SK-N-SH treated with all-trans-retinoic acid at 6 μM for 48 hours (cell line): ENCODE measurements at regions not wholly inside any gene's neighbourhood (a gene's known extent, or its start where the extent isn't known, plus 50 kb on each side); places are given as distances from the start of the nearest gene placed in this dataset.

Experiments used
- ATAC-seq: fragments of 200-7000 bp; cut with Tn5 transposase; 3 replicates; pipeline ENCODE4 v1.9.1; 2020; ENCODE audit warnings: mild to moderate bottlenecking, moderate library complexity
- ARNTL ChIP-seq: fragments of 450-650 bp; formaldehyde crosslinking; IDR thresholded peaks from 2 replicates; pipeline ENCODE4 v1.5.0; 2020; ENCODE audit warnings: low read depth, mild to moderate bottlenecking, moderate library complexity, borderline replicate concordance
- BACH2 ChIP-seq: fragments of 250-450 bp; sonication (Bioruptor Pico); IDR thresholded peaks from 2 replicates; pipeline ENCODE4 v1.9.0; 2021; ENCODE audit warnings: mild to moderate bottlenecking, borderline replicate concordance
- CREB5 ChIP-seq: fragments of 250-450 bp; sonication (Bioruptor Pico); IDR thresholded peaks from 2 replicates; pipeline ENCODE4 v1.5.1; 2020; ENCODE audit warnings: low read depth, mild to moderate bottlenecking, moderate library complexity
- CSDC2 ChIP-seq: fragments of 250-450 bp; sonication (Bioruptor Pico); IDR thresholded peaks from 2 replicates; pipeline ENCODE4 v1.5.0; 2020; ENCODE audit warnings: mild to moderate bottlenecking, moderate library complexity
- CSRNP3 ChIP-seq: fragments of 250-450 bp; sonication (Bioruptor Pico); IDR thresholded peaks from 2 replicates; pipeline ENCODE4 v1.5.1; 2021; ENCODE audit warnings: mild to moderate bottlenecking, moderate library complexity
- ESRRG ChIP-seq: fragments of 250-450 bp; sonication (Bioruptor Pico); IDR thresholded peaks from 2 replicates; pipeline ENCODE4 v1.6.1; 2021; ENCODE audit warnings: mild to moderate bottlenecking
- GLIS3 ChIP-seq: fragments of 250-450 bp; sonication (Bioruptor Pico); IDR thresholded peaks from 2 replicates; pipeline ENCODE4 v1.5.0; 2020; ENCODE audit warnings: mild to moderate bottlenecking, moderate library complexity
- ISL1 ChIP-seq: fragments of 250-450 bp; sonication (Bioruptor Pico); IDR thresholded peaks from 2 replicates; pipeline ENCODE4 v2.1.2; 2022; ENCODE audit warnings: mild to moderate bottlenecking, moderate library complexity
- OSR1 ChIP-seq: fragments of 250-450 bp; sonication (Bioruptor Pico); IDR thresholded peaks from 2 replicates; pipeline ENCODE4 v1.8.0; 2022; ENCODE audit warnings: moderate library complexity, mild to moderate bottlenecking, inconsistent platforms
- PATZ1 ChIP-seq: fragments of 250-450 bp; sonication (Bioruptor Pico); IDR thresholded peaks from 2 replicates; pipeline ENCODE4 v1.8.0; 2020; ENCODE audit warnings: mild to moderate bottlenecking, moderate library complexity, borderline replicate concordance
- POU6F1 ChIP-seq: fragments of 250-450 bp; sonication (Bioruptor Pico); IDR thresholded peaks from 2 replicates; pipeline ENCODE4 v1.8.0; 2021; ENCODE audit warnings: low read depth, mild to moderate bottlenecking, moderate library complexity, borderline replicate concordance
- PPARA ChIP-seq: fragments of 250-450 bp; sonication (Bioruptor Pico); IDR thresholded peaks from 2 replicates; pipeline ENCODE4 v1.5.0; 2020; ENCODE audit warnings: mild to moderate bottlenecking, borderline replicate concordance
- RARB ChIP-seq: fragments of 250-450 bp; sonication (Bioruptor Pico); IDR thresholded peaks from 2 replicates; pipeline ENCODE4 v1.8.0; 2021; ENCODE audit warnings: mild to moderate bottlenecking, moderate library complexity
- SNAI2 ChIP-seq: fragments of 250-450 bp; sonication (Bioruptor Pico); IDR thresholded peaks from 2 replicates; pipeline ENCODE4 v1.5.0; 2020; ENCODE audit warnings: mild to moderate bottlenecking, moderate library complexity
- TCF4 ChIP-seq: fragments of 250-450 bp; sonication (Bioruptor Pico); IDR thresholded peaks from 2 replicates; pipeline ENCODE4 v1.8.0; 2021; ENCODE audit warnings: mild to moderate bottlenecking, moderate library complexity, borderline replicate concordance
- TOX ChIP-seq: fragments of 250-450 bp; sonication (Bioruptor Pico); IDR thresholded peaks from 2 replicates; pipeline ENCODE4 v1.8.0; 2021; ENCODE audit warnings: mild to moderate bottlenecking, moderate library complexity, borderline replicate concordance
- TSHZ2 ChIP-seq: fragments of 250-450 bp; sonication (Bioruptor Pico); IDR thresholded peaks from 2 replicates; pipeline ENCODE4 v1.5.0; 2020; ENCODE audit warnings: mild to moderate bottlenecking, moderate library complexity
- ZC3H10 ChIP-seq: fragments of 250-450 bp; sonication (Bioruptor Pico); IDR thresholded peaks from 2 replicates; pipeline ENCODE4 v1.5.1; 2021; ENCODE audit warnings: mild to moderate bottlenecking, moderate library complexity
- ZFP3 ChIP-seq: fragments of 250-450 bp; sonication (Bioruptor Pico); IDR thresholded peaks from 2 replicates; pipeline ENCODE4 v1.5.0; 2020; ENCODE audit warnings: mild to moderate bottlenecking, moderate library complexity
- ZFP30 ChIP-seq: fragments of 450-650 bp; formaldehyde crosslinking; IDR thresholded peaks from 2 replicates; pipeline ENCODE4 v1.5.0; 2022; ENCODE audit warnings: mild to moderate bottlenecking, moderate library complexity
- ZNF565 ChIP-seq: fragments of 450-650 bp; formaldehyde crosslinking; conservative IDR thresholded peaks from 2 replicates; pipeline ENCODE4 v1.5.0; 2020; ENCODE audit warnings: low read depth, mild to moderate bottlenecking, moderate library complexity
- ZNF8 ChIP-seq: fragments of 450-650 bp; formaldehyde crosslinking; IDR thresholded peaks from 2 replicates; pipeline ENCODE4 v1.5.0; 2020; ENCODE audit warnings: mild to moderate bottlenecking, moderate library complexity

- no peak for ATAC-seq
- no peak for TF ChIP-seq CSRNP3 (CRISPR knock-in tag)
- TF ChIP-seq PATZ1 = no peak
- TF ChIP-seq POU6F1 (CRISPR knock-in tag) = no peak
- no peak for TF ChIP-seq TCF4 (CRISPR knock-in tag)
- no peak for TF ChIP-seq PPARA (CRISPR knock-in tag)
- TF ChIP-seq BACH2 (CRISPR knock-in tag) = no peak
- TF ChIP-seq TOX = no peak
- TF ChIP-seq ZFP30 = no peak
- no peak for TF ChIP-seq ESRRG (CRISPR knock-in tag)
- no peak for TF ChIP-seq SNAI2 (CRISPR knock-in tag)
- TF ChIP-seq TSHZ2 (CRISPR knock-in tag) = no peak
- TF ChIP-seq CSDC2 (CRISPR knock-in tag) = no peak
- no peak for TF ChIP-seq ZC3H10 (CRISPR knock-in tag)
- no peak for TF ChIP-seq RARB (CRISPR knock-in tag)
- no peak for TF ChIP-seq CREB5 (CRISPR knock-in tag)
- TF ChIP-seq GLIS3 (CRISPR knock-in tag) = no peak
- TF ChIP-seq OSR1 = no peak
- TF ChIP-seq ISL1 (CRISPR knock-in tag) = no peak
- no peak for TF ChIP-seq ZNF8 (CRISPR knock-in tag)
- TF ChIP-seq ZNF565 (CRISPR knock-in tag) = no peak
These were observed 169.3 kb upstream of the KCTD3 start for GRCh38 chr1:215397843-215398242.

GRCh38 chr1:215399787-215400186 is 167.3 kb upstream of the KCTD3 start:
- no peak for TF ChIP-seq PATZ1
- no peak for TF ChIP-seq ARNTL (CRISPR knock-in tag)
- TF ChIP-seq ZFP30 = no peak
- TF ChIP-seq POU6F1 (CRISPR knock-in tag) = no peak
- no peak for TF ChIP-seq RARB (CRISPR knock-in tag)
- no peak for TF ChIP-seq ZFP3 (CRISPR knock-in tag)
- TF ChIP-seq TSHZ2 (CRISPR knock-in tag) = no peak
- no peak for TF ChIP-seq SNAI2 (CRISPR knock-in tag)
- no peak for TF ChIP-seq ZNF8 (CRISPR knock-in tag)
- no peak for TF ChIP-seq ZNF565 (CRISPR knock-in tag)
- no peak for TF ChIP-seq BACH2 (CRISPR knock-in tag)
- no peak for TF ChIP-seq OSR1
- no peak for TF ChIP-seq ZC3H10 (CRISPR knock-in tag)
- no peak for ATAC-seq
